ENCODE measurements at regions not wholly inside any gene's neighbourhood (a gene's known extent, or its start where the extent isn't known, plus 50 kb on each side); places are given as distances from the start of the nearest gene placed in this dataset.

DNA sequence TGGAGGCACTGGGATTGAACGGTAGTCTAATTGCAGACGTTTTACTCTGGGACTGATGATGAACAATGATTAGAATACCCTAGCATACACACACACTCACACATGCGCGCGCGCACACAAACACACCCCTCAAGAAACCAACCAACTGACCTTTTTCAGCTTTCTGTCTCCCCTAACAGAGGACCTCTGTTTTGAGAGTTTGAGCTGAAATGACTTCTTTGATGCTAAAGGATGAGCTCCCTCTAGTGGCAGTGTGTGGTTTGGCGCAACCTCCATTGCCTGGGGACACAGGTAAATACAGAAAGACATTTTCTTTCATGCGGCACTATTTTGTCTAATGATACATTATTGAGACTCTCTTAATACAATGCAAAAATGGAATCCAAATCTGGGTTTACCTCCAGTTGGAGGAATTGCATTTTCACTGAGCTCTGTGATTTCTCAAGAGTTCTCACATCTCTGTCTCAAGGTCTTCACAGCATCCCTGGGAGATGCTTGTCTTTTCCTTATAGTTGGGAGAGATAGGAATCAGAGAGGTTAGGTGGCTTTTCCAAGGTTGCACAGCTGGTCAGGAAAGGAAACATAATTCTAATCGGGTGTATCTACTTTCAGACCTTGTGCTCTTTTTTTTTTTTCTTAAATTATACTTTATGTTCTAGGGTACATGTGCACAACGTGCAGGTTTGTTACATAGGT, 187.5 kb downstream of the TMEM38B start:
- TF ChIP-seq, protein P1, sequence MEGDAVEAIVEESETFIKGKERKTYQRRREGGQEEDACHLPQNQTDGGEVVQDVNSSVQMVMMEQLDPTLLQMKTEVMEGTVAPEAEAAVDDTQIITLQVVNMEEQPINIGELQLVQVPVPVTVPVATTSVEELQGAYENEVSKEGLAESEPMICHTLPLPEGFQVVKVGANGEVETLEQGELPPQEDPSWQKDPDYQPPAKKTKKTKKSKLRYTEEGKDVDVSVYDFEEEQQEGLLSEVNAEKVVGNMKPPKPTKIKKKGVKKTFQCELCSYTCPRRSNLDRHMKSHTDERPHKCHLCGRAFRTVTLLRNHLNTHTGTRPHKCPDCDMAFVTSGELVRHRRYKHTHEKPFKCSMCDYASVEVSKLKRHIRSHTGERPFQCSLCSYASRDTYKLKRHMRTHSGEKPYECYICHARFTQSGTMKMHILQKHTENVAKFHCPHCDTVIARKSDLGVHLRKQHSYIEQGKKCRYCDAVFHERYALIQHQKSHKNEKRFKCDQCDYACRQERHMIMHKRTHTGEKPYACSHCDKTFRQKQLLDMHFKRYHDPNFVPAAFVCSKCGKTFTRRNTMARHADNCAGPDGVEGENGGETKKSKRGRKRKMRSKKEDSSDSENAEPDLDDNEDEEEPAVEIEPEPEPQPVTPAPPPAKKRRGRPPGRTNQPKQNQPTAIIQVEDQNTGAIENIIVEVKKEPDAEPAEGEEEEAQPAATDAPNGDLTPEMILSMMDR (IDR thresholded peaks at IDR 0.05), result peak; percentile 36 to 72 (median 62)
- TF ChIP-seq POLR2AphosphoS5 (IDR thresholded peaks at IDR 0.05) (no peak), POLR2A (IDR thresholded peaks at IDR 0.05) (no peak)
